ENCODE measurements at regions not wholly inside any gene's neighbourhood (a gene's known extent, or its start where the extent isn't known, plus 50 kb on each side); places are given as distances from the start of the nearest gene placed in this dataset.

- TF ChIP-seq, protein P1, sequence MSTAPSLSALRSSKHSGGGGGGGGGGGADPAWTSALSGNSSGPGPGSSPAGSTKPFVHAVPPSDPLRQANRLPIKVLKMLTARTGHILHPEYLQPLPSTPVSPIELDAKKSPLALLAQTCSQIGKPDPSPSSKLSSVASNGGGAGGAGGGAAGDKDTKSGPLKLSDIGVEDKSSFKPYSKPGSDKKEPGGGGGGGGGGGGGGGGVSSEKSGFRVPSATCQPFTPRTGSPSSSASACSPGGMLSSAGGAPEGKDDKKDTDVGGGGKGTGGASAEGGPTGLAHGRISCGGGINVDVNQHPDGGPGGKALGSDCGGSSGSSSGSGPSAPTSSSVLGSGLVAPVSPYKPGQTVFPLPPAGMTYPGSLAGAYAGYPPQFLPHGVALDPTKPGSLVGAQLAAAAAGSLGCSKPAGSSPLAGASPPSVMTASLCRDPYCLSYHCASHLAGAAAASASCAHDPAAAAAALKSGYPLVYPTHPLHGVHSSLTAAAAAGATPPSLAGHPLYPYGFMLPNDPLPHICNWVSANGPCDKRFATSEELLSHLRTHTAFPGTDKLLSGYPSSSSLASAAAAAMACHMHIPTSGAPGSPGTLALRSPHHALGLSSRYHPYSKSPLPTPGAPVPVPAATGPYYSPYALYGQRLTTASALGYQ (CRISPR knock-in tag; IDR thresholded peaks at IDR 0.05): no peak
- TF ChIP-seq ZNF318 (CRISPR knock-in tag; IDR thresholded peaks at IDR 0.05) (no peak), NPAS2 (CRISPR knock-in tag; IDR thresholded peaks at IDR 0.05; ENCODE audit: borderline replicate concordance) (no peak), SIX1 (CRISPR knock-in tag; IDR thresholded peaks at IDR 0.05; ENCODE audit: borderline replicate concordance) (no peak)
Measured at GRCh38 chr11:16441461-16441860, 85.1 kb upstream of the SOX6 start (continued).
